Activated gamma-delta T cell treated with Interleukin-2 at 50 U/mL for 16 hours (primary cell): ENCODE measurements at regions not wholly inside any gene's neighbourhood (a gene's known extent, or its start where the extent isn't known, plus 50 kb on each side); places are given as distances from the start of the nearest gene placed in this dataset.

Source experiments
- DNase-seq: peaks from one replicate; pipeline ENCODE4 v3.0.0-alpha.2; 2020

GRCh38 chr22:48237466-48238283 is 1475.2 kb downstream of the TBC1D22A start:
- DNase-seq = no peak

- no peak for DNase-seq
These were observed 1473.8 kb downstream of the TBC1D22A start for GRCh38 chr22:48236261-48236660.

GRCh38 chr22:48235744-48236143 is 1473.3 kb downstream of the TBC1D22A start:
- DNase-seq = no peak

GRCh38 chr22:48234011-48234410 is 1471.6 kb downstream of the TBC1D22A start:
- DNase-seq = no peak

GRCh38 chr22:48233586-48233985 is 1471.1 kb downstream of the TBC1D22A start:
- no peak for DNase-seq

GRCh38 chr22:48228468-48228867 is 1466.0 kb downstream of the TBC1D22A start:
- DNase-seq = no peak

- DNase-seq = no peak
These were observed 1465.0 kb downstream of the TBC1D22A start for GRCh38 chr22:48227341-48228018.

- DNase-seq = no peak
These were observed 1463.9 kb downstream of the TBC1D22A start for GRCh38 chr22:48226026-48227013.

GRCh38 chr22:48224332-48224731 is 1461.9 kb downstream of the TBC1D22A start:
- no peak for DNase-seq

GRCh38 chr22:48223488-48224190 is 1461.2 kb downstream of the TBC1D22A start:
- DNase-seq = no peak

- no peak for DNase-seq
These were observed 1460.5 kb downstream of the TBC1D22A start for GRCh38 chr22:48222742-48223487.

- DNase-seq = no peak
These were observed 1456.5 kb downstream of the TBC1D22A start for GRCh38 chr22:48218889-48219420.

- DNase-seq = no peak
These were observed 1455.1 kb downstream of the TBC1D22A start for GRCh38 chr22:48217596-48217995.

- DNase-seq = no peak
These were observed 1450.3 kb downstream of the TBC1D22A start for GRCh38 chr22:48212727-48213126.

GRCh38 chr22:48210812-48211211 is 1448.4 kb downstream of the TBC1D22A start:
- no peak for DNase-seq

- no peak for DNase-seq
These were observed 1447.7 kb downstream of the TBC1D22A start for GRCh38 chr22:48210198-48210580.

- no peak for DNase-seq
These were observed 1447.2 kb downstream of the TBC1D22A start for GRCh38 chr22:48209473-48210197.

GRCh38 chr22:48208894-48209293 is 1446.4 kb downstream of the TBC1D22A start:
- DNase-seq = no peak

- no peak for DNase-seq
These were observed 1445.6 kb downstream of the TBC1D22A start for GRCh38 chr22:48207919-48208535.

GRCh38 chr22:48205790-48206189 is 1443.3 kb downstream of the TBC1D22A start:
- no peak for DNase-seq
